GM21737 (cell line): ENCODE measurements at regions not wholly inside any gene's neighbourhood (a gene's known extent, or its start where the extent isn't known, plus 50 kb on each side); places are given as distances from the start of the nearest gene placed in this dataset.

Experiments used
- ATAC-seq: cut with Tn5 transposase; IDR thresholded peaks from one replicate; pipeline ENCODE4 v1.9.1; 2021; ENCODE audit warnings: mild to moderate bottlenecking, moderate library complexity; ENCODE audit not compliant: unreplicated experiment

DNA sequence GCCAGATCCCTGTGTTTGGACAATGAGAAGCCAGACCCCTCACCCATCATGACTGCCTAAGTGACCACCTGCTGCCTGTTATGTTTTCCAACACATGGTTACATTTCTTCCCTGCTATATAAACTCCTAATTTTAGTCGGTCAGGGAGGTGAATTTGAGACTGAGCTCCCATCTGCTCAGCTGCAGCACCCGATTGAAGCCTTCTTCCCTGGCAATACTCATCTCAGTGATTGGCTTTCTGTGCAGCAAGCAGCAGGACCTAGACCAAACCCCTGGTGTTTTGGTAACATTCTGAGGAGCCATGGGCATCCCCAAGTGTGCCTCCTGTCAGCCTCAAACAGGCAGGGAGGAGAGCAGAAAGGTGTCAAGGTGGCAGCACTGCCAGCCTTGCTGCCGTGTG lies 141.2 kb downstream of the CD8B2 start:
- no peak for ATAC-seq

- ATAC-seq, result no peak
Measured at GRCh38 chr2:106629981-106630380, 142.8 kb downstream of the CD8B2 start.

GRCh38 chr2:106631281-106631680 lies 144.1 kb downstream of the CD8B2 start:
- ATAC-seq, result no peak

DNA sequence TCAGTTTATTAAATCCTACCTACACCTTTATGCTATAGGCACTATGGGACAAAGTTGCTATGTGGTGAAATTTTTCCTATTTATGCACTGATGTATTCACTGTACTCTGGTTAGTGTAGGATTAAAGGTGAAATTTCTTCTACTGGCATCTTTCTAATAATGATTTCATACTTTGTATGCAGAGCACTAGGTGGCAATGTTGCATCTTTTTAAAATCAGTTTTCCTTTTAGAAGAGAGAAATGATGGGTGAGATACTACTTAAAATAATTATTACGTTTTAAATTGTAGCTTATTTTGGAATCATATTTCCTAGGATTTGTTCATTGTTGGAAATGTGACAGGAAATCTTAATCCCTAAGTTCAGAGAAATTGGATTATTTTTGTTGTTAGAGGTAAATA lies 150.9 kb downstream of the CD8B2 start:
- ATAC-seq, result no peak

DNA sequence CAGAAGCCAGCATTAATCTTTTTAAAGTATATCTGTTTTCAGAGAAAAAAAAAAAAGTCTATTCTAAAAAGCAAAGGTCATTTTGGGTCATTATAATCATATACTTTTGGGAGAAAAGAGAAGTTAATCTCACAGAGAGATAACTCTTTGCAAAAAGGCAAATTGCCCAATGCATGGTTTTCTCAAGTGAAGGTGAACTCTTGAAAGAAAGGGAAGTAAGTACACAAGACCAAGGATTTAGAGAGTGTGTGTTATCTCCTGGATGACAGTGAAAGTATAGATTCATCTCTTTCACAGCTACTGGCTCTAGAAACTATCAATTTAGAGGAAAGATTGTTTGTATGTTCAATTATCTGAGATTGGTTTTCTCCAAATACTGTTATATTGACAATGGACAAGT lies 151.4 kb downstream of the CD8B2 start:
- no peak for ATAC-seq

- ATAC-seq, result no peak
Measured at GRCh38 chr2:106642679-106643078, 155.5 kb downstream of the CD8B2 start.

- no peak for ATAC-seq
Measured at GRCh38 chr2:106644623-106645022, 157.5 kb downstream of the CD8B2 start.

DNA sequence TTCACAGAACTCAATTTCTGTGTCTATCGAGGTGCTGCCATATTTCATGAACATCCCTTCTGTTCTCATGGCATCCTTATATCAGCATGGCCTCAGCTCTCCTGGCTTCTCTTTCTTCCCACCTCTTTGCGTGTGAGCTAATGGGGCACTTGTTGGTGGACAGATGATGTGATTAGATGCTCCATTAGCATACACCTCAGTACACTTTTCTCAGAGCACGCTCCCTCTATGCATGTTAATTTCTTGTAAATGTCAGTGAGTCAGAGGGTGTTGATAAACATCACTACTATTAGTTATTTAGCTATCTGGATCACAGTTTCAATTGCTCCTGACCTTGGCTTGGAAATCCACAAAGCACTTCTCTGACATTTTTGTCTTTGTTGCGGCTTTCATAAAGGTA lies 159.4 kb downstream of the CD8B2 start:
- ATAC-seq, result no peak

DNA sequence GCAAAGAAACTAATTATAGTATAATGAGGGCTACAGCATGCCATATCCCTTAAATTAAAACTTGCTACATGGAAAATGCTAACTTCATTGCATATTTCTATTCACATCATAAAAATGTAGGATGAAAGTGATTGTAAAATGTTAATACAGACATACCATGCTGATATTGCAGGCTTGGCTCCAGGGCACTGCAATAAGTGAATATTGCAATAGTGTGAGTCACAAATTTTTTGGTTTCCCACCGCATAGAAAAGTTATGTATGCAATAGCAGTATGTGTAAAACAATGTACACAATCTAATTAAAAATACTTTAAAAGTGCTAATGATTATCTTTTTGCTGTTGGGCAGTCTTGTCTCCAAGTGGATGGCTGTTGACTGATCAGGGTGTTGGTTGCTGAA lies 162.1 kb downstream of the CD8B2 start:
- no peak for ATAC-seq

DNA sequence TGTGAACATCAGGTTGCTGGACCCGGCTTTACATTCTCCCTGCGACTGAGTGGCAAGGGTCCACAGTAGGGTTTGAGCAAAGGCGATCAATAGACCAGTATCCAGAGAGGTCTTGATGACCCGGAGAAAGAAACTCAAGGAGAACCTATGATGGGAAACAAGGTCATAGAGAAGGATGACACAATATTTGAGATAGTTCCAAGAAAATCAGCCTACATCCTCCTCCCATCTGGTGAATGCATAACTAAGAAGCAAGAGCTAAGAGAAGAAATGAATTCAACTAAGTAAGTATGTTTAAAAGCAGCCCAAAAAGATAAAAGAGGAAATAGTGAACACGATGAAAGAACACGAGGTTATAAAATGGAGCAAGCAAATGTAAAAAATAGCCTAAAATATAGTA lies 166.3 kb downstream of the CD8B2 start:
- ATAC-seq, result no peak

DNA sequence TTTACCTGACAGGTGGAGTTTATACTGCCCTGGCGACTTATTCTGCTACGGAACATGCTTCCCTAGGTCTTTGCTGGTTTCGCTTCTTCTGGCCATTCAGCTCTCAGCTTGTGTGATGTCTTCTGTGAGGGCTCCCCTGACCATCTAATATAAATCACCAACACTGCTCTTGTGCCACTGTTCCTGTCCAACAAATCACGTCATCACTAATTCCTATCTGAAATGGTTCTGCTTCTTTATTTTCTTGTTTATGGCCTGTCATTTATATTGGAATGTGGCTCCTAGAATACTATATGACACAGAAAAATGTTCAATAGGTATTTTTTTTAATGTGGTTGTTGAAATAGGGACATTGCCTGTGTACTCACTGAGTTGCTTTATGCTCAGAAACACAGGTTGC lies 171.5 kb downstream of the CD8B2 start:
- no peak for ATAC-seq

GRCh38 chr2:106664669-106665068 lies 177.5 kb downstream of the CD8B2 start:
- ATAC-seq, result peak; percentile 75

DNA sequence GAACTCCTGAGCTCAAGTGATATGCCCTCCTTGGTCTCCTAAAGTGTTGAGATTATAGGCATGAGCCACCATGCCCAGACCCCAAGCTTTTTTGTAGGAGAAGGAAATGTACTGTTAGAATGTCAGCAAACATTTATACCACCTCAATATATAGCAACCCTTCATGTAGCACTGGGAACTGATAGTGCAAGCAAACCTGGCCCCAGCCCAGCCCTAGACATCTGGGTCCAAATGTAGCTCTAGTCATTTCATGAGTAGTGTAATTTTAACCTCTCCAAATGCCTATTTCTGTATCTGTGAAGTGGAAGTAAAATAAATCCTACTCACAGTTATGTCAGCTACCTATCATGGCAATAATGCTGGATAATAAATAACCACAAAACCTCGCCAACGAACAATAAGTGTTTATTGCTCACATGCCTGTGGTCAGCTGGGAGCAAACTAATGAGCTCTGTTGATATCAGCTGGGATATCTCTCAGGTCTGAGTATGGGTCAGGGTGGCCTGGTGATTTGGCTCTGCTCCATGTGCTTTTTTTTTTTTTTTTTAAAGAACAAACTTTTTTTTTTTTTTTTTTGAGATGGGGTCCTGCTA lies 180.4 kb downstream of the CD8B2 start:
- no peak for ATAC-seq

DNA sequence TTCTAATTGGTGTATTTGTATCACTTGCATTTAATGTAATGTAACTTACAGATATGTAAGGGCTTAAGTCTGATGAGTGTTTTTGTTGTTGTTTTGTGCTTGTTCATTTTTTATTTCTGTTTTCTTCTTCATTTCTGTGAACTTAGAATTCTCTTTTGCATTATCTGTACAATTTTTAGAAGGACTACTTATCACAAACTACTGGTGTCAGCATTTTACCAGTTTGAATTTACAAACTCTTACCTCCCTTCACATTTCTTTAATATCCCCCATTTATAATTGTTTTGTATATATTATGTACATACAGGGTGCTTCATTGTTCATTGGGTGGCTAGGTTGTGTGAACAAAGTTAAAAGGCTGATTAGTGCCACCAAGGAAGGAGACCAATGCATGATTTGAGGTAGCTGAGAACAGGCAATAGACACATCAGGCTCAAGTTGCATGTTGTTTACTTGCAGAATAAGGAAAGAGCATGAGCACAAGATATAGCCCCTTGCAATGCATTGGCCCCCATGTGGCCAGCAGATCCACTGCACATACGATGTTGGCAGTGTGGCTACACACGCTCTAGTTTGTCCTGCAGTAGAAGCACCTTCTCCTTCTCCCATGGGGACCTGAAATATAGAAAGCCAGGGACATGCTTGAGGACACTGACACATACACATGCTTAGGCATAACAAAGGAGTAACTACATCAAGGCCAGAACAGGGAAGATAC lies 198.2 kb downstream of the CD8B2 start:
- no peak for ATAC-seq

GRCh38 chr2:106686814-106687213 lies 199.2 kb downstream of the ST6GAL2 start:
- ATAC-seq, result no peak

- ATAC-seq, result no peak
Measured at GRCh38 chr2:106694964-106695470, 190.9 kb downstream of the ST6GAL2 start.

GRCh38 chr2:106695919-106696318 lies 190.0 kb downstream of the ST6GAL2 start:
- no peak for ATAC-seq

- no peak for ATAC-seq
Measured at GRCh38 chr2:106700616-106701015, 185.4 kb downstream of the ST6GAL2 start.

DNA sequence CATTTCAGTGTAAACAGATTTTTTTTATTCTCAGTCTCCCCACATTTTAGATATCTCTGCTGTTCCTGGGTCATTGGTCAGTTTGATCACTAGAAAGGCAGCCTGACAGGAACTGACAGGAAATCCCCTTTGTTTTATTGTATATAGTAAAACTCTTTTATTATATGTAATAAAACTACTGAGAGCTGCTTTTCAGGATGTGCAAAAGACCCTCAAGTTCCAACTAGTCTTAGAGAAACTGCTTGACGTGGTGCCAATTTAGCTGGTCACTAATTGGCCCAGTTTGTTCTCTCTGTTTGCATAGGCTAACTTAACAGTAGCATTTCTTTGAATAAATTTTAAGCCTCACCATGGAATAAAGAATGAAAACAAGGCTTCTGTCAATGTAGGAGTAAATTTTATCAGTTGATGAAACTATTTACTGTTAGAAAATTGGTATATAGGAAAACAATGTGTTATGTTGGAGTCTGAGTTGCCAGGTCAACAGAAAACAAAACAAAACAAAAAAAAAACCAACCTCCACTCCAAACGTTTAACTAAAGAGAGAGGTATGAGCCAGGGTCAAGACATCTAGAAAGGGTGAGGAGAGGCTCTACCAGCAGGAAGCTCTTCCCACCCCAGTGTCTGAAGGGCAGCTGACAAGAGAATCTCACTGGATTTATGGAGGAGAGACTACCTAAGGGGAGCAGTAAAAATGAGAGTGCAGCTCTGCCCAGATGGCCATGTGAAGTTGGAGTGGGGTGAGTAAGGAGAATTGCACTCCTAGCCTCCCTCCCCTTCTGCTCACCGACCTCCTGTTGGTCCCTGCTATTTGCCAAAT lies 184.6 kb downstream of the ST6GAL2 start:
- no peak for ATAC-seq

GRCh38 chr2:106703161-106703560 lies 182.8 kb downstream of the ST6GAL2 start:
- ATAC-seq, result no peak

DNA sequence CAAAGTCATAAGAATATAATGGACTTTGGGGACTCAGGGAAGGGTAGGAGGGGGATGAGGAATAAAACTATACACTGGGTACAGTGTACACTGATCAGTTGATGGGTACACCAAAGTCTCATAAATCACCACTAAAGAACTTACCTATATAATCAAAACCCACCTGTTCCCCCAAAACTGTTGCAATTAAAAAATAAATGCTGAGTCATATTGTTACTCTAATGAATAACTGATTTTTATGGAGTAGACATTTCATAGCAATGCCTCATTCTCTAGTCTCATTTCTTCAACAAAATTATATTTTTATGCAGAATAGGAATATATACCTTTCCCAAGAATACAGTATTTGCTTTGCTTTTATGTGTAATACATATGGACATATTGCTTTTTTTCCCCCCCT lies 181.2 kb downstream of the ST6GAL2 start:
- ATAC-seq, result no peak

DNA sequence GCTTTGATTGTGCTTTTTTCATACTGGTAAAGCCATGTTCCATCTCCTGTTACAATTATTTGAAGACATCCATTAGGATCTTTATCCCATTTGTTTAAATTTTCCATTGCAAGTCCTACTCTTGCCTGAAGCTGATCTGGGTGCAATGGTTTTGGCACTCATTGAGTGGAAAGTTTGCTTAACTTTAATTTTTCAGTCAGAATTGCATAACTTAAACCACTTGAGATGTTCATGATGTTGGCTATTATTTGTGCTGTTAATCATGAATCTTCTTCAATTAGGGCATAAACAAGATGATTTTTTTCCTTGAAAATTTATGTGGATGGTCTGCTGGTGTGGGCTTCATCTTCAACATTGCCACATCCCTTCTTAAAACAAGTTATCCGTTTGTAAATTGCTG lies 180.1 kb downstream of the ST6GAL2 start:
- ATAC-seq, result no peak
